Type B pancreatic cell (in vitro differentiated cells): ENCODE measurements at regions not wholly inside any gene's neighbourhood (a gene's known extent, or its start where the extent isn't known, plus 50 kb on each side); places are given as distances from the start of the nearest gene placed in this dataset.
"Not testable (repeated sequence)": the region's sequence is repeated elsewhere in the genome, so short reads cannot be mapped to it uniquely, and the experiment has no call there.

ENCODE experiments used
- DNase-seq: peaks from one replicate; pipeline ENCODE4 v3.0.0; 2021; ENCODE audit warnings: mixed read lengths; ENCODE audit not compliant: unreplicated experiment; ENCODE audit errors: extremely low spot score
- H3K27ac Mint-ChIP-seq: 2 replicates; pipeline ENCODE4 v1.8.0; 2021; ENCODE audit warnings: mild to moderate bottlenecking, mixed read lengths
- H3K27me3 Mint-ChIP-seq: 2 replicates; pipeline ENCODE4 v1.8.0; 2021; ENCODE audit warnings: mixed read lengths
- H3K36me3 Mint-ChIP-seq: 2 replicates; pipeline ENCODE4 v1.8.0; 2021; ENCODE audit warnings: mixed read lengths
- H3K4me1 Mint-ChIP-seq: one replicate; pipeline ENCODE4 v1.8.0; 2021; ENCODE audit warnings: mixed read lengths; ENCODE audit not compliant: unreplicated experiment
- H3K4me3 Mint-ChIP-seq: 2 replicates; pipeline ENCODE4 v1.8.0; 2021; ENCODE audit warnings: mild to moderate bottlenecking, mixed read lengths
- H3K9me3 Mint-ChIP-seq: 2 replicates; pipeline ENCODE4 v1.8.0; 2021; ENCODE audit warnings: mixed read lengths
- TF ChIP-seq, protein P1 (sequence below): fragments of 200-600 bp; sonication (generic); conservative IDR thresholded peaks from 2 replicates; pipeline ENCODE4 v1.5.0; 2021; ENCODE audit warnings: antibody characterized with exemption, mild to moderate bottlenecking

DNA sequence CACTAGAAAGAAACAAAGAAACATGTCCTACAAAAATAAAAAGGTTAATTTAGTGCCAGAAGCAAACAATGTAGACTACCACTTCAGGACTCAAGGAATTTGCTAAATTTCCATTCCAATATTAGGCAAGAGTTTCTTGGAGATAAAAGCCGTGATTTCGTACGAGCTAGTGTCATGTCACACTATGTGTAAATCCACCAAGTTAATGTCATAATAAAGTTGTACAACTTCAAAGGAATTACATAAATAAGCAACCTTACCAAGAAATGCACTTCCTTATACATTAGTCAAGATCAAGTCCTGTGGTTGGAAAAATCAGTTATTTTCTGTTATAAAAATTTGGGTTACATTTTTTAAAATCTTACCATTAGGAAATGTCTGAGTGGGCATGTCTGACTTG is 1222.8 kb downstream of the GALC start:
- TF ChIP-seq, protein P1, sequence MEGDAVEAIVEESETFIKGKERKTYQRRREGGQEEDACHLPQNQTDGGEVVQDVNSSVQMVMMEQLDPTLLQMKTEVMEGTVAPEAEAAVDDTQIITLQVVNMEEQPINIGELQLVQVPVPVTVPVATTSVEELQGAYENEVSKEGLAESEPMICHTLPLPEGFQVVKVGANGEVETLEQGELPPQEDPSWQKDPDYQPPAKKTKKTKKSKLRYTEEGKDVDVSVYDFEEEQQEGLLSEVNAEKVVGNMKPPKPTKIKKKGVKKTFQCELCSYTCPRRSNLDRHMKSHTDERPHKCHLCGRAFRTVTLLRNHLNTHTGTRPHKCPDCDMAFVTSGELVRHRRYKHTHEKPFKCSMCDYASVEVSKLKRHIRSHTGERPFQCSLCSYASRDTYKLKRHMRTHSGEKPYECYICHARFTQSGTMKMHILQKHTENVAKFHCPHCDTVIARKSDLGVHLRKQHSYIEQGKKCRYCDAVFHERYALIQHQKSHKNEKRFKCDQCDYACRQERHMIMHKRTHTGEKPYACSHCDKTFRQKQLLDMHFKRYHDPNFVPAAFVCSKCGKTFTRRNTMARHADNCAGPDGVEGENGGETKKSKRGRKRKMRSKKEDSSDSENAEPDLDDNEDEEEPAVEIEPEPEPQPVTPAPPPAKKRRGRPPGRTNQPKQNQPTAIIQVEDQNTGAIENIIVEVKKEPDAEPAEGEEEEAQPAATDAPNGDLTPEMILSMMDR = no peak
- no peaks in the 10 kb centered on the region for H3K27me3 Mint-ChIP-seq
- H3K4me1 Mint-ChIP-seq = no peaks in the 10 kb centered on the region
- no peak overlapping the region for H3K4me3 Mint-ChIP-seq
- H3K9me3 Mint-ChIP-seq = peaks cover 8% of the 10 kb centered on the region
- no peak for DNase-seq
- no peak overlapping the region for H3K27ac Mint-ChIP-seq
- H3K36me3 Mint-ChIP-seq = no peaks in the 10 kb centered on the region

DNA sequence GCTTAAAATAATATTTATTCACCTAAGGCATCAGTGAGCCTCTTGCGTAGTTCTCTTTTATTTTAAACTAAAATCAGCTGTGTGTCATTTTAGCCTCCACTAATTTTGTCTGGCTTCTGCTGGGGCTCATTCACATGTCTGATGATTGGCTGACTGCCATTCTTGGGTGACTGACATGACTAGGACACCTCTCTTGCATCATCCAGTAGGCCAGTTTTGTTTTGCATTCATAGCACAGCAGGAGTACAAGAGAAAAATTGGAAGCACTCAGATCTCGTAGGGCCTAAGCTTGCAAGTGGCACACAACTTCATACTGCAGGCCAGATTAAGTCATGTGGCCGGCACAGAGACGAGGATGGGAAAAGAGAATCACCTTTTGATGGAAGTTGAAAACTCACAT is 1226.5 kb downstream of the GALC start:
- Mint-ChIP-seq H3K4me3 (no peak overlapping the region), H3K4me1 (no peaks in the 10 kb centered on the region), H3K27me3 (no peaks in the 10 kb centered on the region), H3K27ac (no peak overlapping the region), H3K9me3 (no peaks in the 10 kb centered on the region), H3K36me3 (no peaks in the 10 kb centered on the region)
- TF ChIP-seq, protein P1 = no peak
- DNase-seq = no peak

DNA sequence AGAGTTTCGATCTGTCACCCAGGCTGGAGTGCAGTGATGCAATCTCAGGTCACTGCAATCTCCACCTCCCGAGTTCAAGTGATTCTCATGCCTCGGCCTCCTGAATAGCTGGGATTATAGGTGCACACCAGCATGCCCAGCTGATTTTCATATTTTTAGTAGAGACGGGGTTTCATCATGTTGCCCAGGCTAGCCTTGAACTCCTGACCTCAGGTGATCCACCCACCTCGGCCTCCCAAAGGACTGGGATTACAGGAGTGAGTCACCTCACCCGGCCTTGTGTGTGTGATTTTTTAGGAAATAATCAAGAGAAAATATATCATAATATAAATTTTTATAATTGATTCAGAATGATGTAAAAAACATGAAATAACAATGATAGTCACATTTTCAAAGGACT is 1231.4 kb downstream of the GALC start:
- Mint-ChIP-seq H3K27ac (no peak overlapping the region), H3K9me3 (no peaks in the 10 kb centered on the region), H3K4me3 (no peak overlapping the region), H3K27me3 (no peaks in the 10 kb centered on the region), H3K4me1 (no peaks in the 10 kb centered on the region), H3K36me3 (no peaks in the 10 kb centered on the region)
- TF ChIP-seq, protein P1 = no peak
- DNase-seq = no peak

DNA sequence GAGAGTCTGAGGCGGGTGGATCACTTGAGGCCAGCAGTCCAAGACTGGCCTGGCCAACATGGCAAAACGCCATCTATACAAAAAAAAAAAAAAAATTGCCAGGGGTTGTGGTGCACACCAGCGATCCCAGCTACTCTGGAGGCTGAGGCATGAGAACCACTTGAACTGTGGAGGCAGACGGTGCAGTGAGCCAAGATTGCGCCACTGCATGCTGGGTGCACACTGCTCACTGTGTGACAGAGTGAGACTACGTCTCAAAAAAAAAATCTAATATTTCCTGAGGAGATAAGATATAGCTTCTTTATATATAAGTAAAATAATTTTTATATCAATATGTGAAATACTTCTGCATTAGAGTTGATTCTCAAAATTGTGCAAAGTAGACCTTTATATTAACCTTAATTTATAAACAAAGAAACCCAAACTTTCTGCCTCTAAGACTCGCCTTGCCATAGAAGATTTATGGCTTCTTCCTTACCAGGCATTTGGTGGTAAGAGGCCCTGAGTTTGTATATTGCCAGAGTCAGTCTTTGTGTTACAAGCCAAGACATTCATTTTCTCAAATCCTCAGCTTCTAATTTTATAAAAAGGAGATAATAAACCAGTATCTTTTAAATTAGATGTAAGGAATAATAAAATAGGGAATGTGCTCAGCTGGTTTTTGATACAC is 1226.7 kb downstream of the FLRT2 start:
- H3K36me3 Mint-ChIP-seq = no peaks in the 10 kb centered on the region
- no peak for DNase-seq
- TF ChIP-seq, protein P1 = no peak
- no peaks in the 10 kb centered on the region for H3K4me1 Mint-ChIP-seq
- peaks cover 15% of the 10 kb centered on the region for H3K9me3 Mint-ChIP-seq
- no peaks in the 10 kb centered on the region for H3K27me3 Mint-ChIP-seq
- no peak overlapping the region for H3K4me3 Mint-ChIP-seq
- no peak overlapping the region for H3K27ac Mint-ChIP-seq

DNA sequence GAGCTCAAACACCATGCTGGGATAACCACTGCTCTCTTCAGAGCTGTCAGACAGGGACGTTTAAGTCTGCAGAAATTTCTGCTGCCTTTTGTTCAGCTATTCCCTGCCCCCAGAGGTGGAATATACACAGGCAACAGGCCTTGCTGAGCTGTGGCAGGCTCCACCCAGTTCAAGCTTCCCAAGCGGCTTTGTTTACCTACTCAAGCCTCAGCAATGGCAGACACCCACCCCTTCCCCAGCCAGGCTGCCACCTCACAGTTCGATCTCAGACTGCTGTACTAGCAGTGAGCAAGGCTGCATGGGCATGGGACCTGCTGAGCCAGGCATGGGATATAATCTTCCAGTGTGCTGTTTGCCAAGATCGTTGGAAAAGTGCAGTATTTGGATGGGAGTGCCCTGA is 1220.5 kb downstream of the FLRT2 start:
- not testable (repeated sequence) for H3K27ac Mint-ChIP-seq, H3K36me3 Mint-ChIP-seq, H3K4me1 Mint-ChIP-seq, H3K4me3 Mint-ChIP-seq, DNase-seq, H3K27me3 Mint-ChIP-seq
- peaks cover 16% of the 10 kb centered on the region for H3K9me3 Mint-ChIP-seq

DNA sequence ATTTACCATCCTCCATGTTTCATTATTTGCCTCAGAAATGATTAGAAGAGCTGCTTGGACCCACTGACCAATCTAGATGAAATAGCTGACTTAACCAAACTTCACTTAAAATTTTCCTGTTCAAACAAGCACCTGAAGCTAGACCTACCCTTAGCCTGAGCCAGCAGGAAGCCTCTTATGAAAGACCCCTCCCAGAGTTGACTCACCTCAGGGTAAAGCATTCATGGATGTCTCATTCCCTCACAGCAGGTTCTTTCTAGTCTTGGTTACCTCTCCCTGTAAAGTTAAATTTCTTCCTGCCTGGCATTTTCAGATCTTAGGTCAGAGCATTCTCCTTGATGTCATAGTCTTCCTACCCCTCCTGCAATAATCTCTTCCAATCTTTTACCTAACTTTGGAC is 1209.8 kb downstream of the FLRT2 start:
- Mint-ChIP-seq H3K4me3 (no peak overlapping the region), H3K36me3 (no peaks in the 10 kb centered on the region), H3K27ac (no peak overlapping the region), H3K9me3 (peaks cover 4% of the 10 kb centered on the region), H3K4me1 (no peaks in the 10 kb centered on the region), H3K27me3 (no peaks in the 10 kb centered on the region)
- TF ChIP-seq, protein P1 = no peak
- DNase-seq = no peak

DNA sequence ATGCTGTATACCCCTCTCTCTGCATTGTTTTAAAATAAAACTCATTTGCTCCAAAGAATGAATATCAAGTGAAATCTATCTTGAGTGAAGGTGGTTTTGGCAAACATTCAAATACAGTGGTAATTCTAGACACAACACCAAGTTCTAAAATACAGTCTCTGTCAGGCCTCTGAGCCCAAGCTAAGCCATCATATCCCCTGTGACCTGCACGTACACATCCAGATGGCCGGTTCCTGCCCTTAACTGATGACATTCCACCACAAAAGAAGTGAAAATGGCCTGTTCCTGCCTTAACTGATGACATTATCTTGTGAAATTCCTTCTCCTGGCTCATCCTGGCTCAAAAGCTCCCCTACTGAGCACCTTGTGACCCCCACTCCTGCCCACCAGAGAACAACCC is 1201.5 kb downstream of the FLRT2 start:
- H3K9me3 Mint-ChIP-seq, H3K4me3 Mint-ChIP-seq, H3K4me1 Mint-ChIP-seq, H3K36me3 Mint-ChIP-seq, H3K27me3 Mint-ChIP-seq, H3K27ac Mint-ChIP-seq, DNase-seq: not testable (repeated sequence)
